HG03432 (cell line): ENCODE measurements at regions not wholly inside any gene's neighbourhood (a gene's known extent, or its start where the extent isn't known, plus 50 kb on each side); places are given as distances from the start of the nearest gene placed in this dataset.

Experiments used
- ATAC-seq: cut with Tn5 transposase; IDR thresholded peaks from one replicate; pipeline ENCODE4 v1.9.1; 2021; ENCODE audit warnings: mild to moderate bottlenecking, moderate library complexity; ENCODE audit not compliant: unreplicated experiment

GRCh38 chr9:115913696-115914095 is 239.9 kb upstream of the PAPPA start:
- ATAC-seq: no peak

- no peak for ATAC-seq
Observed at GRCh38 chr9:115914291-115914690, 239.3 kb upstream of the PAPPA start.

- ATAC-seq: no peak
Observed at GRCh38 chr9:115921301-115921700, 232.3 kb upstream of the PAPPA start.

GRCh38 chr9:115922444-115922843 is 231.1 kb upstream of the PAPPA start:
- ATAC-seq: no peak

- no peak for ATAC-seq
Observed at GRCh38 chr9:115923410-115923809, 230.2 kb upstream of the PAPPA start.

GRCh38 chr9:115923903-115924668 is 229.5 kb upstream of the PAPPA start:
- no peak for ATAC-seq

- no peak for ATAC-seq
Observed at GRCh38 chr9:115924669-115924987, 229.0 kb upstream of the PAPPA start.

- ATAC-seq: no peak
Observed at GRCh38 chr9:115925424-115925823, 228.2 kb upstream of the PAPPA start.

GRCh38 chr9:115930472-115930871 is 223.1 kb upstream of the PAPPA start:
- ATAC-seq: no peak

- ATAC-seq: no peak
Observed at GRCh38 chr9:115938479-115938878, 215.1 kb upstream of the PAPPA start.

GRCh38 chr9:115939065-115939765 is 214.4 kb upstream of the PAPPA start:
- no peak for ATAC-seq

- no peak for ATAC-seq
Observed at GRCh38 chr9:115941561-115942315, 211.9 kb upstream of the PAPPA start.

GRCh38 chr9:115943431-115944165 is 210.0 kb upstream of the PAPPA start:
- no peak for ATAC-seq

- ATAC-seq: no peak
Observed at GRCh38 chr9:115944166-115944948, 209.2 kb upstream of the PAPPA start.

GRCh38 chr9:115945009-115945431 is 208.6 kb upstream of the PAPPA start:
- no peak for ATAC-seq

- no peak for ATAC-seq
Observed at GRCh38 chr9:115946530-115946929, 207.1 kb upstream of the PAPPA start.

GRCh38 chr9:115951977-115952376 is 201.6 kb upstream of the PAPPA start:
- ATAC-seq: no peak

- no peak for ATAC-seq
Observed at GRCh38 chr9:115952430-115953292, 200.9 kb upstream of the PAPPA start.

GRCh38 chr9:115956371-115956770 is 197.2 kb upstream of the PAPPA start:
- ATAC-seq: no peak
